HAP-1 (cell line): ENCODE measurements at regions not wholly inside any gene's neighbourhood (a gene's known extent, or its start where the extent isn't known, plus 50 kb on each side); places are given as distances from the start of the nearest gene placed in this dataset.
"Not testable (repeated sequence)": the region's sequence is repeated elsewhere in the genome, so short reads cannot be mapped to it uniquely, and the experiment has no call there.

Experiments used
- DNase-seq, 2 experiments: peaks; one replicate each; pipeline ENCODE4 v3.0.0-alpha.2; 2016 to 2020; ENCODE audit warnings: low spot score in 2 of 2
- H3K27me3 ChIP-seq: fragments of 250-450 bp; sonication (Bioruptor Pico); 2 replicates; pipeline ENCODE4 v1.5.1; 2020; ENCODE audit warnings: low read depth, mild to moderate bottlenecking, moderate library complexity
- H3K36me3 ChIP-seq: fragments of 250-450 bp; sonication (Bioruptor Pico); replicated peaks from 2 replicates; pipeline ENCODE4 v1.5.1; 2020; ENCODE audit warnings: mild to moderate bottlenecking
- H3K4me1 ChIP-seq: fragments of 250-450 bp; sonication (Bioruptor Pico); 2 replicates; pipeline ENCODE4 v1.5.1; 2020; ENCODE audit warnings: mild to moderate bottlenecking
- H3K4me3 ChIP-seq: fragments of 250-450 bp; sonication (Bioruptor Pico); 2 replicates; pipeline ENCODE4 v1.5.1; 2020; ENCODE audit warnings: mild to moderate bottlenecking, moderate library complexity
- H3K9me3 ChIP-seq: fragments of 250-450 bp; sonication (Bioruptor Pico); 2 replicates; pipeline ENCODE4 v1.5.1; 2020; ENCODE audit warnings: mild to moderate bottlenecking, moderate library complexity
- in situ Hi-C: fragments of 300-500 bp; cut with MboI; formaldehyde crosslinking; loops from 3 replicates; pipeline ENCODE4 v1.14.3; 2020; ENCODE audit warnings: low sequenced_read_pairs, inconsistent platforms, mixed read lengths

GRCh38 chr2:36091844-36092741 lies 263.5 kb upstream of the CRIM1 start:
- DNase-seq, in situ Hi-C loops, H3K9me3 ChIP-seq, H3K4me3 ChIP-seq, H3K27me3 ChIP-seq, H3K36me3 ChIP-seq, H3K4me1 ChIP-seq: not testable (repeated sequence)

- DNase-seq = no peak
- Histone ChIP-seq H3K4me3 (no peak overlapping the region), H3K36me3 (no peaks in the 10 kb centered on the region), H3K4me1 (no peaks in the 10 kb centered on the region), H3K27me3 (no peaks in the 10 kb centered on the region), H3K9me3 (no peaks in the 10 kb centered on the region)
- in situ Hi-C loops = no loop called here
Measured at GRCh38 chr2:36088716-36089328, 266.8 kb upstream of the CRIM1 start.

- in situ Hi-C loops = no loop called here
- Histone ChIP-seq H3K27me3 (no peaks in the 10 kb centered on the region), H3K9me3 (no peaks in the 10 kb centered on the region), H3K4me1 (no peaks in the 10 kb centered on the region), H3K4me3 (no peak overlapping the region), H3K36me3 (no peaks in the 10 kb centered on the region)
- DNase-seq = no peak
Measured at GRCh38 chr2:36087344-36087743, 268.2 kb upstream of the CRIM1 start.

- H3K9me3 ChIP-seq = no peaks in the 10 kb centered on the region
- H3K36me3 ChIP-seq = no peaks in the 10 kb centered on the region
- no peak overlapping the region for H3K4me3 ChIP-seq
- DNase-seq = no peak
- no peaks in the 10 kb centered on the region for H3K4me1 ChIP-seq
- H3K27me3 ChIP-seq = peaks cover 2% of the 10 kb centered on the region; the same call in 1 of the 2 replicates
- in situ Hi-C loops = no loop called here
Measured at GRCh38 chr2:36079793-36080192, 275.8 kb upstream of the CRIM1 start.

- H3K27me3 ChIP-seq = peaks cover 2% of the 10 kb centered on the region; the same call in 1 of the 2 replicates
- DNase-seq = no peak
- H3K4me3 ChIP-seq = no peak overlapping the region
- no peaks in the 10 kb centered on the region for H3K4me1 ChIP-seq
- in situ Hi-C loops = no loop called here
- no peaks in the 10 kb centered on the region for H3K9me3 ChIP-seq
- H3K36me3 ChIP-seq = no peaks in the 10 kb centered on the region
Measured at GRCh38 chr2:36074008-36074407, 281.6 kb upstream of the CRIM1 start.

- in situ Hi-C loops = no loop called here
- Histone ChIP-seq H3K4me1 (no peaks in the 10 kb centered on the region), H3K27me3 (no peaks in the 10 kb centered on the region)
Measured at GRCh38 chr2:36071698-36072097, 283.9 kb upstream of the CRIM1 start.

GRCh38 chr2:36069074-36069473 lies 286.5 kb upstream of the CRIM1 start:
- no peaks in the 10 kb centered on the region for H3K4me1 ChIP-seq
- H3K4me3 ChIP-seq = no peak overlapping the region
- in situ Hi-C loops = no loop called here
- no peaks in the 10 kb centered on the region for H3K36me3 ChIP-seq
- no peaks in the 10 kb centered on the region for H3K27me3 ChIP-seq
- no peaks in the 10 kb centered on the region for H3K9me3 ChIP-seq
- DNase-seq = no peak

More at GRCh38 chr2:36071698-36072097, 283.9 kb upstream of the CRIM1 start:
- no peaks in the 10 kb centered on the region for H3K9me3 ChIP-seq
- no peaks in the 10 kb centered on the region for H3K36me3 ChIP-seq
- DNase-seq = no peak
- no peak overlapping the region for H3K4me3 ChIP-seq

GRCh38 chr2:36068086-36068485 lies 287.5 kb upstream of the CRIM1 start:
- no peak for DNase-seq
- Histone ChIP-seq H3K9me3 (no peaks in the 10 kb centered on the region), H3K36me3 (no peaks in the 10 kb centered on the region), H3K27me3 (no peaks in the 10 kb centered on the region), H3K4me1 (no peaks in the 10 kb centered on the region), H3K4me3 (no peak overlapping the region)
- in situ Hi-C loops = no loop called here

GRCh38 chr2:36060133-36060532 lies 295.4 kb upstream of the CRIM1 start:
- Histone ChIP-seq H3K4me3 (no peak overlapping the region), H3K36me3 (no peaks in the 10 kb centered on the region), H3K9me3 (no peaks in the 10 kb centered on the region), H3K27me3 (no peaks in the 10 kb centered on the region), H3K4me1 (no peaks in the 10 kb centered on the region)
- in situ Hi-C loops = no loop called here
- DNase-seq = no peak

GRCh38 chr2:36059691-36060090 lies 295.9 kb upstream of the CRIM1 start:
- Histone ChIP-seq H3K36me3 (no peaks in the 10 kb centered on the region), H3K27me3 (no peaks in the 10 kb centered on the region), H3K9me3 (no peaks in the 10 kb centered on the region), H3K4me3 (no peak overlapping the region), H3K4me1 (no peaks in the 10 kb centered on the region)
- in situ Hi-C loops = no loop called here
- no peak for DNase-seq

GRCh38 chr2:36058953-36059352 lies 296.6 kb upstream of the CRIM1 start:
- H3K9me3 ChIP-seq = no peaks in the 10 kb centered on the region
- no peak overlapping the region for H3K4me3 ChIP-seq
- no peaks in the 10 kb centered on the region for H3K27me3 ChIP-seq
- H3K36me3 ChIP-seq = no peaks in the 10 kb centered on the region
- in situ Hi-C loops = no loop called here
- no peaks in the 10 kb centered on the region for H3K4me1 ChIP-seq
- no peak for DNase-seq

- in situ Hi-C loops = no loop called here
- Histone ChIP-seq H3K36me3 (no peaks in the 10 kb centered on the region), H3K27me3 (no peaks in the 10 kb centered on the region), H3K9me3 (no peaks in the 10 kb centered on the region), H3K4me1 (no peaks in the 10 kb centered on the region), H3K4me3 (no peak overlapping the region)
- no peak for DNase-seq
Measured at GRCh38 chr2:36058076-36058475, 297.5 kb upstream of the CRIM1 start.

GRCh38 chr2:36052819-36053218 lies 302.8 kb upstream of the CRIM1 start:
- H3K27me3 ChIP-seq = no peaks in the 10 kb centered on the region
- DNase-seq = no peak
- no peaks in the 10 kb centered on the region for H3K36me3 ChIP-seq
- H3K9me3 ChIP-seq = no peaks in the 10 kb centered on the region
- in situ Hi-C loops = no loop called here
- H3K4me1 ChIP-seq = no peaks in the 10 kb centered on the region
- H3K4me3 ChIP-seq = no peak overlapping the region

GRCh38 chr2:36044411-36044810 lies 311.2 kb upstream of the CRIM1 start:
- no peaks in the 10 kb centered on the region; the same call in 1 of the 2 replicates for H3K27me3 ChIP-seq
- in situ Hi-C loops = no loop called here
- H3K4me1 ChIP-seq = no peaks in the 10 kb centered on the region
- 0 out of 2 replicates have a peak, but pooled peaks cover under 1% of the 10 kb centered on the region for H3K9me3 ChIP-seq
- DNase-seq = no peak
- no peak overlapping the region for H3K4me3 ChIP-seq
- no peaks in the 10 kb centered on the region for H3K36me3 ChIP-seq
